GM23338 (cell line): ENCODE measurements at regions not wholly inside any gene's neighbourhood (a gene's known extent, or its start where the extent isn't known, plus 50 kb on each side); places are given as distances from the start of the nearest gene placed in this dataset.

ENCODE experiments used
- CREB1 ChIP-seq: fragments of 250-450 bp; sonication (Bioruptor Pico); IDR thresholded peaks from 2 replicates; pipeline ENCODE4 v1.5.0; 2020; ENCODE audit warnings: low read depth, mild to moderate bottlenecking, moderate library complexity
- EZH2 ChIP-seq: fragments of 200-600 bp; sonication (generic); IDR thresholded peaks from one replicate; pipeline ENCODE4 v1.8.0; 2017; ENCODE audit warnings: antibody characterized with exemption, mild to moderate bottlenecking, low read depth; ENCODE audit not compliant: unreplicated experiment
- EZH2phosphoT487 ChIP-seq: fragments of 200-600 bp; sonication (generic); IDR thresholded peaks from one replicate; pipeline ENCODE4 v1.8.1; 2018; ENCODE audit warnings: antibody characterized with exemption; ENCODE audit not compliant: unreplicated experiment
- JUNB ChIP-seq: IDR thresholded peaks from one replicate; pipeline ENCODE4 v1.6.1; 2016; ENCODE audit warnings: antibody characterized with exemption; ENCODE audit not compliant: unreplicated experiment
- NANOG ChIP-seq: IDR thresholded peaks from 2 replicates; pipeline ENCODE4 v1.6.1; 2016; ENCODE audit warnings: antibody characterized with exemption, borderline replicate concordance
- POLR2AphosphoS5 ChIP-seq: IDR thresholded peaks from 2 replicates; pipeline ENCODE4 v1.6.1; 2016; ENCODE audit warnings: antibody characterized with exemption, low read depth
- STAT1 ChIP-seq: IDR thresholded peaks from one replicate; pipeline ENCODE4 v1.6.1; 2016; ENCODE audit warnings: antibody characterized with exemption; ENCODE audit not compliant: unreplicated experiment
- ZNF114 ChIP-seq: fragments of 250-450 bp; sonication (Bioruptor Pico); IDR thresholded peaks from 2 replicates; pipeline ENCODE4 v1.5.0; 2020; ENCODE audit warnings: mild to moderate bottlenecking, moderate library complexity
- ZNF331 ChIP-seq: fragments of 250-450 bp; sonication (Bioruptor Pico); IDR thresholded peaks from 2 replicates; pipeline ENCODE4 v1.5.0; 2020; ENCODE audit warnings: low read depth, mild to moderate bottlenecking, moderate library complexity
- TF ChIP-seq, protein P1 (sequence below), 2 experiments: fragments of 200-600 bp in 1 of 2; sonication (generic) in 1 of 2; conservative IDR thresholded peaks; 2 replicates each; pipeline versions ENCODE4 v1.5.1 to v1.6.1; 2016 to 2017; ENCODE audit warnings: antibody characterized with exemption in 2 of 2, low read depth in 2 of 2, mild to moderate bottlenecking in 2 of 2, moderate library complexity in 1 of 2
- TF ChIP-seq, protein P2 (sequence below): IDR thresholded peaks from one replicate; pipeline ENCODE4 v1.6.1; 2018; ENCODE audit warnings: antibody characterized with exemption; ENCODE audit not compliant: unreplicated experiment

DNA sequence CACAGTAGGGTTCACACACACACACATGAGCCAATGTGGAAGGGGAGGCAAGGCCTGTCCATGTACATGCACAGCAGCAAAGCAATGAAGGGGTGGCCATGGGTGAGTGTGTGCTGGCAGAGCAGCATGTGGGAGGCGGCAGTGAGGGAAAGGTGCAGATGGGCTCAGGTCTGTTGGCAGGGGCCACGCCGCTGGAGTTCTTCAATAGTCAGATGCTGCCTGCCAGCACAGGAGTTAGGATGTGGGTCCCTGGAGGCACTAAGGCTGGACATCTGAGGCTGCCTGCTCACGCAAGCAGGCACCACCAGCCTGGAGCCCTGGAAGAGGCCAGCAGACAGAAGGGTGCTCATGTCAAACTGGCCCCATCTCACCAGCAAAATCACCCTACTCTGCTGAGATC, 1304.9 kb downstream of the DSC3 start:
- TF ChIP-seq, protein P1, sequence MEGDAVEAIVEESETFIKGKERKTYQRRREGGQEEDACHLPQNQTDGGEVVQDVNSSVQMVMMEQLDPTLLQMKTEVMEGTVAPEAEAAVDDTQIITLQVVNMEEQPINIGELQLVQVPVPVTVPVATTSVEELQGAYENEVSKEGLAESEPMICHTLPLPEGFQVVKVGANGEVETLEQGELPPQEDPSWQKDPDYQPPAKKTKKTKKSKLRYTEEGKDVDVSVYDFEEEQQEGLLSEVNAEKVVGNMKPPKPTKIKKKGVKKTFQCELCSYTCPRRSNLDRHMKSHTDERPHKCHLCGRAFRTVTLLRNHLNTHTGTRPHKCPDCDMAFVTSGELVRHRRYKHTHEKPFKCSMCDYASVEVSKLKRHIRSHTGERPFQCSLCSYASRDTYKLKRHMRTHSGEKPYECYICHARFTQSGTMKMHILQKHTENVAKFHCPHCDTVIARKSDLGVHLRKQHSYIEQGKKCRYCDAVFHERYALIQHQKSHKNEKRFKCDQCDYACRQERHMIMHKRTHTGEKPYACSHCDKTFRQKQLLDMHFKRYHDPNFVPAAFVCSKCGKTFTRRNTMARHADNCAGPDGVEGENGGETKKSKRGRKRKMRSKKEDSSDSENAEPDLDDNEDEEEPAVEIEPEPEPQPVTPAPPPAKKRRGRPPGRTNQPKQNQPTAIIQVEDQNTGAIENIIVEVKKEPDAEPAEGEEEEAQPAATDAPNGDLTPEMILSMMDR (conservative IDR thresholded peaks at IDR 0.05; ENCODE audit: low read depth in 2 of 2) = no peak
- TF ChIP-seq EZH2 = no peak
- no peak for TF ChIP-seq EZH2phosphoT487
- TF ChIP-seq POLR2AphosphoS5 = no peak
- TF ChIP-seq NANOG = no peak
- no peak for TF ChIP-seq STAT1
- TF ChIP-seq JUNB = no peak
- TF ChIP-seq, protein P2, sequence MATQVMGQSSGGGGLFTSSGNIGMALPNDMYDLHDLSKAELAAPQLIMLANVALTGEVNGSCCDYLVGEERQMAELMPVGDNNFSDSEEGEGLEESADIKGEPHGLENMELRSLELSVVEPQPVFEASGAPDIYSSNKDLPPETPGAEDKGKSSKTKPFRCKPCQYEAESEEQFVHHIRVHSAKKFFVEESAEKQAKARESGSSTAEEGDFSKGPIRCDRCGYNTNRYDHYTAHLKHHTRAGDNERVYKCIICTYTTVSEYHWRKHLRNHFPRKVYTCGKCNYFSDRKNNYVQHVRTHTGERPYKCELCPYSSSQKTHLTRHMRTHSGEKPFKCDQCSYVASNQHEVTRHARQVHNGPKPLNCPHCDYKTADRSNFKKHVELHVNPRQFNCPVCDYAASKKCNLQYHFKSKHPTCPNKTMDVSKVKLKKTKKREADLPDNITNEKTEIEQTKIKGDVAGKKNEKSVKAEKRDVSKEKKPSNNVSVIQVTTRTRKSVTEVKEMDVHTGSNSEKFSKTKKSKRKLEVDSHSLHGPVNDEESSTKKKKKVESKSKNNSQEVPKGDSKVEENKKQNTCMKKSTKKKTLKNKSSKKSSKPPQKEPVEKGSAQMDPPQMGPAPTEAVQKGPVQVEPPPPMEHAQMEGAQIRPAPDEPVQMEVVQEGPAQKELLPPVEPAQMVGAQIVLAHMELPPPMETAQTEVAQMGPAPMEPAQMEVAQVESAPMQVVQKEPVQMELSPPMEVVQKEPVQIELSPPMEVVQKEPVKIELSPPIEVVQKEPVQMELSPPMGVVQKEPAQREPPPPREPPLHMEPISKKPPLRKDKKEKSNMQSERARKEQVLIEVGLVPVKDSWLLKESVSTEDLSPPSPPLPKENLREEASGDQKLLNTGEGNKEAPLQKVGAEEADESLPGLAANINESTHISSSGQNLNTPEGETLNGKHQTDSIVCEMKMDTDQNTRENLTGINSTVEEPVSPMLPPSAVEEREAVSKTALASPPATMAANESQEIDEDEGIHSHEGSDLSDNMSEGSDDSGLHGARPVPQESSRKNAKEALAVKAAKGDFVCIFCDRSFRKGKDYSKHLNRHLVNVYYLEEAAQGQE = no peak
- TF ChIP-seq CREB1 (CRISPR knock-in tag) = no peak
- no peak for TF ChIP-seq ZNF331
- no peak for TF ChIP-seq ZNF114 (CRISPR knock-in tag)
